Neural progenitor cell (in vitro differentiated cells): ENCODE measurements at regions not wholly inside any gene's neighbourhood (a gene's known extent, or its start where the extent isn't known, plus 50 kb on each side); places are given as distances from the start of the nearest gene placed in this dataset.

Source experiments
- EZH2 ChIP-seq: fragments of 200-600 bp; sonication (generic); IDR thresholded peaks from 2 replicates; pipeline ENCODE4 v1.6.1; 2017; ENCODE audit warnings: antibody characterized with exemption, mild to moderate bottlenecking, moderate library complexity
- TF ChIP-seq, protein P1 (sequence below): fragments of 200-600 bp; sonication (generic); IDR thresholded peaks from 2 replicates; pipeline ENCODE4 v1.5.1; 2017; ENCODE audit warnings: antibody characterized with exemption, mild to moderate bottlenecking

DNA sequence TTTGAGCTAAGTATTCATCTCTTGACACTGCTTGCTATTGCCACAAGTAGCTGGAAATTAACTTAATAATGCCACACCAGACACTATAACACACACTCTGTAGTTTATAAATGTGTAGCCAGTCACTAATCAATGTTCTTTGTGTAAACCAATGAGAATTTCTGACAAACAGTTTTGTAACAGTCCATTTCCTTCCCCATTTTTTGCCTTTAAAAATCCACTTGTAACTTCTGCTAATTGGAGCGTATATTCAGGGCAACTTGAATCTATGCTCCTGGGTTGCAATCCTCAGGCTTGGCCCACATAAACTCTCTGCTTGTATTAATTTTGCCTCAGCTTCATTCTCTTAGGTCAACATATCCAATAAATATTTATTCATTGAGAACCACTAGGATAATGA, 125.0 kb upstream of the DHRS4 start:
- TF ChIP-seq, protein P1, sequence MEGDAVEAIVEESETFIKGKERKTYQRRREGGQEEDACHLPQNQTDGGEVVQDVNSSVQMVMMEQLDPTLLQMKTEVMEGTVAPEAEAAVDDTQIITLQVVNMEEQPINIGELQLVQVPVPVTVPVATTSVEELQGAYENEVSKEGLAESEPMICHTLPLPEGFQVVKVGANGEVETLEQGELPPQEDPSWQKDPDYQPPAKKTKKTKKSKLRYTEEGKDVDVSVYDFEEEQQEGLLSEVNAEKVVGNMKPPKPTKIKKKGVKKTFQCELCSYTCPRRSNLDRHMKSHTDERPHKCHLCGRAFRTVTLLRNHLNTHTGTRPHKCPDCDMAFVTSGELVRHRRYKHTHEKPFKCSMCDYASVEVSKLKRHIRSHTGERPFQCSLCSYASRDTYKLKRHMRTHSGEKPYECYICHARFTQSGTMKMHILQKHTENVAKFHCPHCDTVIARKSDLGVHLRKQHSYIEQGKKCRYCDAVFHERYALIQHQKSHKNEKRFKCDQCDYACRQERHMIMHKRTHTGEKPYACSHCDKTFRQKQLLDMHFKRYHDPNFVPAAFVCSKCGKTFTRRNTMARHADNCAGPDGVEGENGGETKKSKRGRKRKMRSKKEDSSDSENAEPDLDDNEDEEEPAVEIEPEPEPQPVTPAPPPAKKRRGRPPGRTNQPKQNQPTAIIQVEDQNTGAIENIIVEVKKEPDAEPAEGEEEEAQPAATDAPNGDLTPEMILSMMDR, result no peak
- TF ChIP-seq EZH2, result no peak
